NCI-H1694 treated with DMSO at 0.1 percent for 48 hours (cell line): ENCODE measurements at regions not wholly inside any gene's neighbourhood (a gene's known extent, or its start where the extent isn't known, plus 50 kb on each side); places are given as distances from the start of the nearest gene placed in this dataset.
"Not testable (repeated sequence)": the region's sequence is repeated elsewhere in the genome, so short reads cannot be mapped to it uniquely, and the experiment has no call there.

Source experiments
- DNase-seq: peaks from one replicate; lab custom pipeline; 2025; lab: John Stamatoyannopoulos, UW

GRCh38 chr5:125865166-125865815 is 557.9 kb upstream of the GRAMD2B start:
- DNase-seq: no peak

- DNase-seq: no peak
Observed at GRCh38 chr5:125868036-125868435, 555.2 kb upstream of the GRAMD2B start.

GRCh38 chr5:125870256-125870655 is 553.0 kb upstream of the GRAMD2B start:
- peak; percentile 4 for DNase-seq

- DNase-seq: no peak
Observed at GRCh38 chr5:125874057-125874456, 549.2 kb upstream of the GRAMD2B start.

GRCh38 chr5:125874717-125875116 is 548.5 kb upstream of the GRAMD2B start:
- no peak for DNase-seq

- DNase-seq: no peak
Observed at GRCh38 chr5:125877248-125877647, 546.0 kb upstream of the GRAMD2B start.

GRCh38 chr5:125882061-125882460 is 541.1 kb upstream of the GRAMD2B start:
- DNase-seq: no peak

- no peak for DNase-seq
Observed at GRCh38 chr5:125883223-125883622, 540.0 kb upstream of the GRAMD2B start.

GRCh38 chr5:125888358-125888757 is 534.9 kb upstream of the GRAMD2B start:
- no peak for DNase-seq

GRCh38 chr5:125890511-125890931 is 532.7 kb upstream of the GRAMD2B start:
- no peak for DNase-seq

- DNase-seq: no peak
Observed at GRCh38 chr5:125891061-125891725, 532.0 kb upstream of the GRAMD2B start.

- no peak for DNase-seq
Observed at GRCh38 chr5:125894383-125894782, 528.8 kb upstream of the GRAMD2B start.

GRCh38 chr5:125896368-125896767 is 526.8 kb upstream of the GRAMD2B start:
- DNase-seq: no peak

- DNase-seq: no peak
Observed at GRCh38 chr5:125897089-125897488, 526.1 kb upstream of the GRAMD2B start.

GRCh38 chr5:125898851-125899405 is 524.3 kb upstream of the GRAMD2B start:
- DNase-seq: no peak

- DNase-seq: no peak
Observed at GRCh38 chr5:125912028-125912427, 511.2 kb upstream of the GRAMD2B start.

GRCh38 chr5:125913200-125913599 is 510.0 kb upstream of the GRAMD2B start:
- no peak for DNase-seq

- DNase-seq: no peak
Observed at GRCh38 chr5:125914471-125914870, 508.7 kb upstream of the GRAMD2B start.

GRCh38 chr5:125923958-125924357 is 499.3 kb upstream of the GRAMD2B start:
- not testable (repeated sequence) for DNase-seq

- DNase-seq: no peak
Observed at GRCh38 chr5:125926172-125926571, 497.0 kb upstream of the GRAMD2B start.

- DNase-seq: no peak
Observed at GRCh38 chr5:125928663-125929062, 494.5 kb upstream of the GRAMD2B start.

- no peak for DNase-seq
Observed at GRCh38 chr5:125950012-125950615, 473.1 kb upstream of the GRAMD2B start.

- DNase-seq: no peak
Observed at GRCh38 chr5:125961150-125961549, 462.1 kb upstream of the GRAMD2B start.
